GM12864 (cell line): ENCODE measurements at regions not wholly inside any gene's neighbourhood (a gene's known extent, or its start where the extent isn't known, plus 50 kb on each side); places are given as distances from the start of the nearest gene placed in this dataset.

ENCODE experiments used
- DNase-seq: peaks from one replicate; pipeline ENCODE4 v3.0.0-alpha.2; 2011; ENCODE audit warnings: low read depth
- H3K4me3 ChIP-seq: 2 replicates; pipeline ENCODE4 v1.5.1; 2011; ENCODE audit warnings: mild to moderate bottlenecking, low read depth, low read length, control low read depth
- CTCF ChIP-seq: IDR thresholded peaks from 2 replicates; pipeline ENCODE4 v1.5.1; 2011; ENCODE audit warnings: low read depth, mild to moderate bottlenecking, moderate library complexity, low read length, control low read depth, inconsistent platforms; ENCODE audit errors: missing control alignments

GRCh38 chr5:113807427-113807991, 294.0 kb downstream of the YTHDC2 start:
- DNase-seq = no peak
- H3K4me3 ChIP-seq = no peak overlapping the region
- TF ChIP-seq CTCF = no peak

GRCh38 chr5:113808956-113809355, 295.5 kb downstream of the YTHDC2 start:
- no peak for TF ChIP-seq CTCF
- DNase-seq = no peak
- no peak overlapping the region for H3K4me3 ChIP-seq

GRCh38 chr5:113809626-113810025, 296.1 kb downstream of the YTHDC2 start:
- no peak overlapping the region for H3K4me3 ChIP-seq
- no peak for TF ChIP-seq CTCF
- DNase-seq = no peak

DNA sequence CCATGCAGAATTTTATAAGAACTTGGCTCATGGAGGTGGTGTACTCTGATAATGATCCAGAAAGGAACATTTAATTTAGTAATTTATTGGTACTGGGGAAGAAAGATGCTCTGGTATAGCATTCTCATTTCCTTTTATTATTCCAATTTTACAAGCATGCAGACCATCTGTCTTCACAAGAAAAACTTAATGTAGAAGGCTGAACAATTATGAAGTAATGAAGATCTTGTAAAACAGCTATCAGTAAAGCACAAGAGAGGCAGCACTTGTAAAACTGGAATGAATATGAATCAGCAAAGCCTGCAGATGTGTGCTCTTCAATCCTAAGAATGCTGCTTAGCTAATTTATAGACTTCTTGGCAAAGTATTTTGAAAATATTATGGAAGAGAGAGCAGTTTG, 300.0 kb downstream of the YTHDC2 start:
- TF ChIP-seq CTCF = no peak
- no peak overlapping the region for H3K4me3 ChIP-seq

DNA sequence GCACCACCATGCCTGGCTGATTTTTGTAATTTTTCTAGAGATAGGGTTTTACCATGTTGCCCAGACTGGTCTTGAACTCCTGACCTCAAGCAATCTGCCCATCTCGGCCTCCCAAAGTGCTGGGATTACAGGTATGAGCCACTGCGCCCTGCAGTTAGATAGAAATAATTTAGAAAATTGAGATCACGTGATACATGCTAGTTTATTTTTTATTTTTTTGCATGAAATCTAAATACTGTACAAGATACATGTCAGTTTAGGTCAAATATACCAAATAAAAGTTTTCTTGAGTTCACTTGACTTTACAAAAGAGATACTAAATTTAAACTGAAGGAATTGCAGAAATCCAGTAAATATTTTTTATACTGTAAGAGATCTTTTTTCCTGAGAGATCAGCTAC, 304.2 kb downstream of the YTHDC2 start:
- DNase-seq = no peak
- no peak for TF ChIP-seq CTCF
- no peak overlapping the region for H3K4me3 ChIP-seq

More for the DNA sequence above, 300.0 kb downstream of the YTHDC2 start:
- no peak for DNase-seq

- DNase-seq = no peak
Observed at GRCh38 chr5:113823696-113824095, 310.2 kb downstream of the YTHDC2 start.

More at GRCh38 chr5:113823696-113824095, 310.2 kb downstream of the YTHDC2 start:
- TF ChIP-seq CTCF = no peak
- no peak overlapping the region for H3K4me3 ChIP-seq
